ENCODE measurements at regions not wholly inside any gene's neighbourhood (a gene's known extent, or its start where the extent isn't known, plus 50 kb on each side); places are given as distances from the start of the nearest gene placed in this dataset.

GRCh38 chr4:77449171-77449570 lies 156.4 kb upstream of the CXCL13 start:
- Histone ChIP-seq H3K36me3 (ENCODE audit: control insufficient read depth in 2 of 2, insufficient read depth in 1 of 2, low read length in 2 of 2) (no peaks in the 10 kb centered on the region), H3K9me3 (ENCODE audit: control insufficient read depth, insufficient read depth, low read depth, low read length) (no peaks in the 10 kb centered on the region), H3K4me3 (ENCODE audit: low read depth, low read length) (no peak overlapping the region), H3K27ac (ENCODE audit: extremely low read depth, low read depth, low read length) (no peak overlapping the region), H3K4me1 (ENCODE audit: control insufficient read depth, insufficient read depth, low read length) (no peaks in the 10 kb centered on the region)
- ChIA-PET CTCF (no interaction called here), POLR2A (no interaction called here)
- TF ChIP-seq ZNF266 (tag by site-specific recombination; IDR thresholded peaks at IDR 0.05; ENCODE audit: low read depth) = no peak
- TF ChIP-seq, protein P1, sequence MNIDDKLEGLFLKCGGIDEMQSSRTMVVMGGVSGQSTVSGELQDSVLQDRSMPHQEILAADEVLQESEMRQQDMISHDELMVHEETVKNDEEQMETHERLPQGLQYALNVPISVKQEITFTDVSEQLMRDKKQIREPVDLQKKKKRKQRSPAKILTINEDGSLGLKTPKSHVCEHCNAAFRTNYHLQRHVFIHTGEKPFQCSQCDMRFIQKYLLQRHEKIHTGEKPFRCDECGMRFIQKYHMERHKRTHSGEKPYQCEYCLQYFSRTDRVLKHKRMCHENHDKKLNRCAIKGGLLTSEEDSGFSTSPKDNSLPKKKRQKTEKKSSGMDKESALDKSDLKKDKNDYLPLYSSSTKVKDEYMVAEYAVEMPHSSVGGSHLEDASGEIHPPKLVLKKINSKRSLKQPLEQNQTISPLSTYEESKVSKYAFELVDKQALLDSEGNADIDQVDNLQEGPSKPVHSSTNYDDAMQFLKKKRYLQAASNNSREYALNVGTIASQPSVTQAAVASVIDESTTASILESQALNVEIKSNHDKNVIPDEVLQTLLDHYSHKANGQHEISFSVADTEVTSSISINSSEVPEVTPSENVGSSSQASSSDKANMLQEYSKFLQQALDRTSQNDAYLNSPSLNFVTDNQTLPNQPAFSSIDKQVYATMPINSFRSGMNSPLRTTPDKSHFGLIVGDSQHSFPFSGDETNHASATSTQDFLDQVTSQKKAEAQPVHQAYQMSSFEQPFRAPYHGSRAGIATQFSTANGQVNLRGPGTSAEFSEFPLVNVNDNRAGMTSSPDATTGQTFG (tag by site-specific recombination; IDR thresholded peaks at IDR 0.05; ENCODE audit: borderline replicate concordance) = no peak
- TF ChIP-seq, protein P2, sequence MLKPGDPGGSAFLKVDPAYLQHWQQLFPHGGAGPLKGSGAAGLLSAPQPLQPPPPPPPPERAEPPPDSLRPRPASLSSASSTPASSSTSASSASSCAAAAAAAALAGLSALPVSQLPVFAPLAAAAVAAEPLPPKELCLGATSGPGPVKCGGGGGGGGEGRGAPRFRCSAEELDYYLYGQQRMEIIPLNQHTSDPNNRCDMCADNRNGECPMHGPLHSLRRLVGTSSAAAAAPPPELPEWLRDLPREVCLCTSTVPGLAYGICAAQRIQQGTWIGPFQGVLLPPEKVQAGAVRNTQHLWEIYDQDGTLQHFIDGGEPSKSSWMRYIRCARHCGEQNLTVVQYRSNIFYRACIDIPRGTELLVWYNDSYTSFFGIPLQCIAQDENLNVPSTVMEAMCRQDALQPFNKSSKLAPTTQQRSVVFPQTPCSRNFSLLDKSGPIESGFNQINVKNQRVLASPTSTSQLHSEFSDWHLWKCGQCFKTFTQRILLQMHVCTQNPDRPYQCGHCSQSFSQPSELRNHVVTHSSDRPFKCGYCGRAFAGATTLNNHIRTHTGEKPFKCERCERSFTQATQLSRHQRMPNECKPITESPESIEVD (tag by site-specific recombination; IDR thresholded peaks at IDR 0.05) = no peak

GRCh38 chr4:77450006-77450405 lies 155.6 kb upstream of the CXCL13 start:
- CTCF ChIA-PET = interaction anchor here (0.7 kb wide), 1 partner anchor 141 kb away, joined by 3 read pairs; no protein-coding TSS in a partner anchor
- no peaks in the 10 kb centered on the region for H3K36me3 ChIP-seq (ENCODE audit: control insufficient read depth in 2 of 2, insufficient read depth in 1 of 2, low read length in 2 of 2)

More at GRCh38 chr4:77450006-77450405, 155.6 kb upstream of the CXCL13 start:
- Histone ChIP-seq H3K4me3 (ENCODE audit: low read depth, low read length) (no peak overlapping the region), H3K27ac (ENCODE audit: extremely low read depth, low read depth, low read length) (no peak overlapping the region), H3K9me3 (ENCODE audit: control insufficient read depth, insufficient read depth, low read depth, low read length) (no peaks in the 10 kb centered on the region), H3K4me1 (ENCODE audit: control insufficient read depth, insufficient read depth, low read length) (no peaks in the 10 kb centered on the region)
- TF ChIP-seq, protein P3, sequence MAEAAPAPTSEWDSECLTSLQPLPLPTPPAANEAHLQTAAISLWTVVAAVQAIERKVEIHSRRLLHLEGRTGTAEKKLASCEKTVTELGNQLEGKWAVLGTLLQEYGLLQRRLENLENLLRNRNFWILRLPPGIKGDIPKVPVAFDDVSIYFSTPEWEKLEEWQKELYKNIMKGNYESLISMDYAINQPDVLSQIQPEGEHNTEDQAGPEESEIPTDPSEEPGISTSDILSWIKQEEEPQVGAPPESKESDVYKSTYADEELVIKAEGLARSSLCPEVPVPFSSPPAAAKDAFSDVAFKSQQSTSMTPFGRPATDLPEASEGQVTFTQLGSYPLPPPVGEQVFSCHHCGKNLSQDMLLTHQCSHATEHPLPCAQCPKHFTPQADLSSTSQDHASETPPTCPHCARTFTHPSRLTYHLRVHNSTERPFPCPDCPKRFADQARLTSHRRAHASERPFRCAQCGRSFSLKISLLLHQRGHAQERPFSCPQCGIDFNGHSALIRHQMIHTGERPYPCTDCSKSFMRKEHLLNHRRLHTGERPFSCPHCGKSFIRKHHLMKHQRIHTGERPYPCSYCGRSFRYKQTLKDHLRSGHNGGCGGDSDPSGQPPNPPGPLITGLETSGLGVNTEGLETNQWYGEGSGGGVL (tag by site-specific recombination; IDR thresholded peaks at IDR 0.05) = no peak
- no peak for TF ChIP-seq ZFP41 (tag by site-specific recombination; IDR thresholded peaks at IDR 0.05; ENCODE audit: borderline replicate concordance)
- TF ChIP-seq SP3 (tag by site-specific recombination; IDR thresholded peaks at IDR 0.05) = no peak
- TF ChIP-seq ZFP37 (tag by site-specific recombination; IDR thresholded peaks at IDR 0.05) = no peak
- TF ChIP-seq ZNF670 (tag by site-specific recombination; IDR thresholded peaks at IDR 0.05; ENCODE audit: low read depth) = no peak
- no peak for TF ChIP-seq ZNF623 (tag by site-specific recombination; IDR thresholded peaks at IDR 0.05)
- TF ChIP-seq ZNF549 (tag by site-specific recombination; IDR thresholded peaks at IDR 0.05) = no peak
- no peak for TF ChIP-seq ZNF112 (tag by site-specific recombination; IDR thresholded peaks at IDR 0.05)
- TF ChIP-seq, protein P1 (tag by site-specific recombination; IDR thresholded peaks at IDR 0.05; ENCODE audit: borderline replicate concordance) = no peak
- no peak for TF ChIP-seq PRDM1 (tag by site-specific recombination; IDR thresholded peaks at IDR 0.05)
- no peak for TF ChIP-seq ZNF664 (tag by site-specific recombination; IDR thresholded peaks at IDR 0.05)
- no peak for TF ChIP-seq GLIS1 (tag by site-specific recombination; IDR thresholded peaks at IDR 0.05)
- no peak for TF ChIP-seq ZNF426 (tag by site-specific recombination; IDR thresholded peaks at IDR 0.05)
- TF ChIP-seq, protein P4, sequence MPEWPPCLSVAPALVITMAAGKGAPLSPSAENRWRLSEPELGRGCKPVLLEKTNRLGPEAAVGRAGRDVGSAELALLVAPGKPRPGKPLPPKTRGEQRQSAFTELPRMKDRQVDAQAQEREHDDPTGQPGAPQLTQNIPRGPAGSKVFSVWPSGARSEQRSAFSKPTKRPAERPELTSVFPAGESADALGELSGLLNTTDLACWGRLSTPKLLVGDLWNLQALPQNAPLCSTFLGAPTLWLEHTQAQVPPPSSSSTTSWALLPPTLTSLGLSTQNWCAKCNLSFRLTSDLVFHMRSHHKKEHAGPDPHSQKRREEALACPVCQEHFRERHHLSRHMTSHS (tag by site-specific recombination; IDR thresholded peaks at IDR 0.05) = no peak
- TF ChIP-seq ZNF629 (tag by site-specific recombination; IDR thresholded peaks at IDR 0.05) = no peak
- no peak for TF ChIP-seq ZXDB (tag by site-specific recombination; IDR thresholded peaks at IDR 0.05)
- no peak for TF ChIP-seq GLI2 (tag by site-specific recombination; IDR thresholded peaks at IDR 0.05; ENCODE audit: borderline replicate concordance, low read depth)
- no peak for TF ChIP-seq ZBTB8A (tag by site-specific recombination; IDR thresholded peaks at IDR 0.05)
- TF ChIP-seq ZNF837 (tag by site-specific recombination; IDR thresholded peaks at IDR 0.05) = no peak
- POLR2A ChIA-PET = no interaction called here
